ENCODE measurements at regions not wholly inside any gene's neighbourhood (a gene's known extent, or its start where the extent isn't known, plus 50 kb on each side); places are given as distances from the start of the nearest gene placed in this dataset.

DNA sequence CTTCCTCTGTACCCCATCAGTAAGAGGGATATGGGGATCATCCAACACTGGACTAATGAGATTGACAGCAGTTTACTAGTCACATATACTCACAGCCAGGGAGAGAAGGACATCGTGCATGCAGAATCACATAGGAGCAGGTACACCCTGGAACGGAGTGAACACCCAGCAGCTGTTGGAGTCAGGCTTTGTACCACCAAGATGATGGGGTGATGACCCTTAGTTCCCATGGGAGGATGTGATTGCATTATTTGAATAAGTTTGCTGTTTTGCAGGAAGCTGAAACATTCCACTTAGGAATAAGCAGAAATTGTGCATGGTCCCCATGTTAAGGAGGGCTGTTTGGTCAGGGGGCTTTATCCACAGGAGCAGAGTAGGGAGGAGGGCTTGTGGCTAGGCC, 482.7 kb upstream of the PDZRN3 start:
- no TSS peak for BruUV-seq (replicated peaks)
- H3K9me3 Mint-ChIP-seq (ENCODE audit: low read depth, unreplicated experiment) = peaks cover 4% of the 10 kb centered on the region
- no peaks in the 10 kb centered on the region for H3K4me1 Mint-ChIP-seq (ENCODE audit: low read depth, unreplicated experiment)
- no peaks in the 10 kb centered on the region for H3K27me3 Mint-ChIP-seq (ENCODE audit: unreplicated experiment)
- CTCF ChIA-PET = no interaction called here
- intact Hi-C loops (cut with micrococcal nuclease; ENCODE audit: unreplicated experiment) = no loop called here
- H3K36me3 Mint-ChIP-seq (ENCODE audit: insufficient read depth, unreplicated experiment) = no peaks in the 10 kb centered on the region
- H3K27ac Mint-ChIP-seq (ENCODE audit: unreplicated experiment) = no peak overlapping the region
- TF ChIP-seq, protein P1, sequence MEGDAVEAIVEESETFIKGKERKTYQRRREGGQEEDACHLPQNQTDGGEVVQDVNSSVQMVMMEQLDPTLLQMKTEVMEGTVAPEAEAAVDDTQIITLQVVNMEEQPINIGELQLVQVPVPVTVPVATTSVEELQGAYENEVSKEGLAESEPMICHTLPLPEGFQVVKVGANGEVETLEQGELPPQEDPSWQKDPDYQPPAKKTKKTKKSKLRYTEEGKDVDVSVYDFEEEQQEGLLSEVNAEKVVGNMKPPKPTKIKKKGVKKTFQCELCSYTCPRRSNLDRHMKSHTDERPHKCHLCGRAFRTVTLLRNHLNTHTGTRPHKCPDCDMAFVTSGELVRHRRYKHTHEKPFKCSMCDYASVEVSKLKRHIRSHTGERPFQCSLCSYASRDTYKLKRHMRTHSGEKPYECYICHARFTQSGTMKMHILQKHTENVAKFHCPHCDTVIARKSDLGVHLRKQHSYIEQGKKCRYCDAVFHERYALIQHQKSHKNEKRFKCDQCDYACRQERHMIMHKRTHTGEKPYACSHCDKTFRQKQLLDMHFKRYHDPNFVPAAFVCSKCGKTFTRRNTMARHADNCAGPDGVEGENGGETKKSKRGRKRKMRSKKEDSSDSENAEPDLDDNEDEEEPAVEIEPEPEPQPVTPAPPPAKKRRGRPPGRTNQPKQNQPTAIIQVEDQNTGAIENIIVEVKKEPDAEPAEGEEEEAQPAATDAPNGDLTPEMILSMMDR (IDR thresholded peaks at IDR 0.05; ENCODE audit: unreplicated experiment) = no peak
- no peak for DNase-seq
- H3K4me3 Mint-ChIP-seq (ENCODE audit: low read depth, unreplicated experiment) = no peak overlapping the region

DNA sequence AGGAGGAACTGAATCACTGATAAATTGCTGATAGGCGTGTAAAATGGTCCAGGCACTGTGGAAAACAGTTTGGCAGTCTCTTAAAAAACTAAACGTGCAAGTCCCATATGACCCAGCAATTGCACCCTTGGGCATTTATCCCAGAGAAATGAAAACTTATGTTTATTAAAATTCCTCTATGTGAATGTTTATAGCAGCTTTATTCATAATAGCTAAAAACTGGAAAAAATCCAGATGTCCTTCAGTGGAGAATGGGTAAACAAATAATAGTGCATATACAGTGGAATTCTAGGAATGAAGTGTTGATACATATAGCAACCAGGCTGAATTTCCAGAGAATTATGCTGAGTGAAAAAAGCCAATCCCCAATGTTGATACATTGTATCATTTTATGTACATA, 482.2 kb upstream of the PDZRN3 start:
- TF ChIP-seq, protein P1 (IDR thresholded peaks at IDR 0.05; ENCODE audit: unreplicated experiment) = no peak
- no peaks in the 10 kb centered on the region for H3K36me3 Mint-ChIP-seq (ENCODE audit: insufficient read depth, unreplicated experiment)
- H3K9me3 Mint-ChIP-seq (ENCODE audit: low read depth, unreplicated experiment) = peaks cover 4% of the 10 kb centered on the region
- no peak overlapping the region for H3K4me3 Mint-ChIP-seq (ENCODE audit: low read depth, unreplicated experiment)
- no peak for DNase-seq
- CTCF ChIA-PET = no interaction called here
- no peaks in the 10 kb centered on the region for H3K27me3 Mint-ChIP-seq (ENCODE audit: unreplicated experiment)
- H3K27ac Mint-ChIP-seq (ENCODE audit: unreplicated experiment) = no peak overlapping the region
- no peaks in the 10 kb centered on the region for H3K4me1 Mint-ChIP-seq (ENCODE audit: low read depth, unreplicated experiment)
- intact Hi-C loops (cut with micrococcal nuclease; ENCODE audit: unreplicated experiment) = no loop called here
- BruUV-seq (replicated peaks) = no TSS peak

DNA sequence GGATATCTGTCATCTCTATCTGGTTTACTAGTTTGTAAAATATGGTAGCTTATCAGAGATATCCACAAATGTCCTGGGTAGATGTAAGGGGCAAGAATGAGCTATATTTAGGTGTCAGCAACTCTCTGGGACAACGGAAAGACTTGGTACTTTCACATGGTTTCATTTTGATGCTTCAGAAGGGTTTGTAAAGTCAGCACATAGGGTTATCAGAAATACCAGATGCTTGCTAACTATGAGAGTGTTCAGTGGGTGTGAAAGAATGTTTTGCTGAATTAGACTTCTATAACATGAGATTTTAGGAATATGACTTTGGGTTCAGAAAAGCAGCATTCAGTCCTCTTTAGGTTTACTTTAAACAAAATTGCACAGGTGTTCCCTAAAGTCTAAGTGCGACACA, 466.5 kb upstream of the PDZRN3 start:
- no peak overlapping the region for H3K27ac Mint-ChIP-seq (ENCODE audit: unreplicated experiment)
- H3K4me1 Mint-ChIP-seq (ENCODE audit: low read depth, unreplicated experiment) = no peaks in the 10 kb centered on the region
- TF ChIP-seq, protein P1 (IDR thresholded peaks at IDR 0.05; ENCODE audit: unreplicated experiment) = no peak
- DNase-seq = no peak
- H3K4me3 Mint-ChIP-seq (ENCODE audit: low read depth, unreplicated experiment) = no peak overlapping the region
- CTCF ChIA-PET = no interaction called here
- H3K27me3 Mint-ChIP-seq (ENCODE audit: unreplicated experiment) = no peaks in the 10 kb centered on the region
- intact Hi-C loops (cut with micrococcal nuclease; ENCODE audit: unreplicated experiment) = no loop called here
- BruUV-seq (replicated peaks) = no TSS peak
- no peaks in the 10 kb centered on the region for H3K36me3 Mint-ChIP-seq (ENCODE audit: insufficient read depth, unreplicated experiment)
- peaks cover 13% of the 10 kb centered on the region for H3K9me3 Mint-ChIP-seq (ENCODE audit: low read depth, unreplicated experiment)

DNA sequence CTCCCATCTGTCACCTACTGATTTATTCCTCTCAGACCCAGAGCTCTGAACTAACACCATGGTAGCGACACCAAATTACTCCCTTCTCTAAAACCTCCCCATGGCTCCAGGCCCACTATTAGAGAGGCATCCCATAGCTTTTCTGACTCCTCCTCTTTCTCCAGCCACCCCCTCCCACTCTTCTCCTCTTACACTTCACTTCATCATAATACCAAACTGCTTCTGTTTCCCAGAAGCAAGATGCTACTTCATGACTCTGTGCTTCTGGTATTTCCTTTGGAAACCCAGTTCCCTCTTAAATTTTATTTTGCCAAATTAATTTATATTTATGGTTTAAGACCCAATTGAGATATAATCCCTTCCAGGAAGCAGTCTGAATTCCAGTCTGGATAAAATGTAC, 465.1 kb upstream of the PDZRN3 start:
- Mint-ChIP-seq H3K36me3 (ENCODE audit: insufficient read depth, unreplicated experiment) (no peaks in the 10 kb centered on the region), H3K4me1 (ENCODE audit: low read depth, unreplicated experiment) (no peaks in the 10 kb centered on the region), H3K4me3 (ENCODE audit: low read depth, unreplicated experiment) (no peak overlapping the region), H3K9me3 (ENCODE audit: low read depth, unreplicated experiment) (peaks cover 16% of the 10 kb centered on the region), H3K27me3 (ENCODE audit: unreplicated experiment) (no peaks in the 10 kb centered on the region), H3K27ac (ENCODE audit: unreplicated experiment) (no peak overlapping the region)
- intact Hi-C loops (cut with micrococcal nuclease; ENCODE audit: unreplicated experiment) = no loop called here
- DNase-seq = no peak
- CTCF ChIA-PET = no interaction called here
- TF ChIP-seq, protein P1 (IDR thresholded peaks at IDR 0.05; ENCODE audit: unreplicated experiment) = no peak
- no TSS peak for BruUV-seq (replicated peaks)

DNA sequence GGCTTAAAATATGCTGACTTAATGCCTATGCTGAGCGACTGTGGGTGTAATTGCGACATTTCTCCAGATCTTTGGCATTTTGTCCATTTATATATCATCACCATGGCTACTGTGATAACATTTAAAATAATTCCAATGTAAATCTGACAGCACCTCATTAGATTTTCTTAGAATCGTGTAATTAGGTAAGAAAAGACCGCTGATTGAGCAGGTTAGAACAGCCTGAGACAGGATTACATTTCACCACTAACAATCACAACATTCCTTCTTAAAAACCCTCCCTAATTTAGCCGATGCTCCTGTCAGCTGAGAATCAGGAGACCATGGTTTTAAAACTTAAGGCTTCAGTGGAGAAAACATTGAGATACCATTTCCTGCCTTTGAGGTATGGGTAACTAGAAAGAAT, 455.3 kb upstream of the PDZRN3 start:
- intact Hi-C loops (cut with micrococcal nuclease; ENCODE audit: unreplicated experiment) = no loop called here
- CTCF ChIA-PET = no interaction called here
- Mint-ChIP-seq H3K4me3 (ENCODE audit: low read depth, unreplicated experiment) (no peak overlapping the region), H3K4me1 (ENCODE audit: low read depth, unreplicated experiment) (no peaks in the 10 kb centered on the region), H3K36me3 (ENCODE audit: insufficient read depth, unreplicated experiment) (no peaks in the 10 kb centered on the region), H3K9me3 (ENCODE audit: low read depth, unreplicated experiment) (peaks cover 2% of the 10 kb centered on the region), H3K27me3 (ENCODE audit: unreplicated experiment) (no peaks in the 10 kb centered on the region), H3K27ac (ENCODE audit: unreplicated experiment) (no peak overlapping the region)
- BruUV-seq (replicated peaks) = no TSS peak
- DNase-seq = no peak
- TF ChIP-seq, protein P1 (IDR thresholded peaks at IDR 0.05; ENCODE audit: unreplicated experiment) = no peak

Data from Calu3 (cell line).